ENCODE measurements at regions not wholly inside any gene's neighbourhood (a gene's known extent, or its start where the extent isn't known, plus 50 kb on each side); places are given as distances from the start of the nearest gene placed in this dataset.

DNA sequence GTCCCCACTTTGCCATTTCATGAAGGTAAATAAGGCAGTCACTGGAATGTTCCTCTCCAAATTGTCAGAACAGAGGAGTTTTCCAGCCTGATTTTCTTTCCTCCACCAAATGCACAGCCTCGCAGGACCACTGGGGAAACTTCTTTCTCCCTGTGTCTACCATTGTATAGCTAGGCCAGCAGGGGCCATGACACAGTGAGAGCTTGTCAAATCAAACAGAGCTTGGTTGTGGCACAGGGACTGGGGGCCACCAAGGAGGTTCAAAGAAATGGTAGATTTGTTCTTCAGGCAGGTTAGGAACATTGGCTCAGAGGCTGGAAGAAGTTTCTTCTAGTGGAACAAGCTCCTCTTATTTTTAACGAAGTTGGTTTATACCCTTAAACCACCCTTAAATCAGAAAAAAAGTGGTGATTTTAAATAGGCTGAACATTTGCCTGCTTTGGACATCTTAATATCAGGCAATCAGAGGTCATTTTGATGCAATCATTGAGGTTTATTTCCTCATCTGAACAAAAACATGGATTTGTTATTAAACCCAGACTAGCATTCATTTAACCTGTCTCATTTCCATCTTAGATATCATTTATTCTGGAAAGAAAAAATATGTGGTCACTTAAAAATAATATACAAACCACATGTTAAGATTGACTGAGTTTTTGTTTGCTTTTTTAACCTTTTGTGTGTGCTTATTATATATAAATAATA, 105.6 kb downstream of the GTPBP8 start:
- Histone ChIP-seq H2BK20ac (ENCODE audit: low read length) (no peak overlapping the region), H2BK15ac (ENCODE audit: low read length) (no peak overlapping the region), H2BK12ac (ENCODE audit: low read depth, low read length) (no peak overlapping the region), H3K9ac (replicated peaks in 1 of 4; ENCODE audit: extremely low read depth in 1 of 4, low read depth in 3 of 4, low read length in 3 of 4) (no peak overlapping the region), H3K79me2 (ENCODE audit: control insufficient read depth in 1 of 2, insufficient read depth in 2 of 2, low read length in 2 of 2) (no peaks in the 10 kb centered on the region), H3K56ac (replicated peaks; ENCODE audit: insufficient read length, low read depth, low read length) (no peak overlapping the region), H3K14ac (ENCODE audit: insufficient read length) (no peak overlapping the region), H3K18ac (ENCODE audit: extremely low read depth, low read length) (peak overlapping the region; percentile 11; the same call in 1 of the 2 replicates), H2AK5ac (ENCODE audit: low read depth, low read length) (no peak overlapping the region), H3K4ac (replicated peaks; ENCODE audit: insufficient read length, low read depth, low read length) (no peak overlapping the region), H3K79me1 (ENCODE audit: low read depth, low read length) (no peaks in the 10 kb centered on the region), H2BK5ac (ENCODE audit: low read depth, low read length) (no peak overlapping the region), H4K8ac (ENCODE audit: extremely low read depth, insufficient read depth, low read length) (no peak overlapping the region), H2BK120ac (replicated peaks; ENCODE audit: low read depth, low read length) (no peak overlapping the region), H3K9me3 (ENCODE audit: insufficient read depth in 2 of 2, low read depth in 1 of 2, low read length in 1 of 2) (no peaks in the 10 kb centered on the region), H4K20me1 (replicated peaks in 1 of 2; ENCODE audit: control insufficient read depth in 1 of 2, insufficient read depth in 2 of 2, low read length in 2 of 2) (no peaks in the 10 kb centered on the region), H3K23me2 (ENCODE audit: low read depth, low read length) (no peaks in the 10 kb centered on the region), H3K27ac (ENCODE audit: low read depth, low read length) (no peak overlapping the region), H3K23ac (ENCODE audit: insufficient read length) (no peak overlapping the region), H4K91ac (replicated peaks; ENCODE audit: insufficient read length, low read length) (no peak overlapping the region), H3K36me3 (ENCODE audit: control insufficient read depth in 2 of 4, insufficient read depth in 4 of 4, low read length in 3 of 4) (no peaks in the 10 kb centered on the region), H3K27me3 (replicated peaks in 1 of 4; ENCODE audit: control insufficient read depth in 3 of 4, extremely low read depth in 1 of 4, insufficient read depth in 3 of 4, low read length in 3 of 4) (no peaks in the 10 kb centered on the region), H3K4me3 (ENCODE audit: extremely low read depth in 1 of 4, insufficient read depth in 2 of 4, low read depth in 3 of 4, low read length in 4 of 4) (no peak overlapping the region), H3K4me1 (replicated peaks in 1 of 4; ENCODE audit: control insufficient read depth in 3 of 4, insufficient read depth in 4 of 4, low read length in 3 of 4) (peaks cover 0 to 11% (median 2%) of the 10 kb centered on the region in 4 experiments; a peak in 3 of 7 replicates), H3K4me2 (ENCODE audit: insufficient read depth in 1 of 2, low read depth in 2 of 2, low read length in 2 of 2) (no peak overlapping the region; a peak in 1 of 4 replicates), H4K5ac (ENCODE audit: insufficient read length, low read depth, low read length) (no peak overlapping the region), H2AFZ (ENCODE audit: low read length) (no peak overlapping the region)
- 97% methylated on average over 2 of the region's 2 CpGs; no CpG with 5 or more reads in 1 of the 2 experiments for WGBS, 2 experiments (ENCODE audit: extremely low coverage in 1 of 2, insufficient coverage in 1 of 2, insufficient read length in 1 of 2, insufficient replicate concordance in 2 of 2, low coverage in 1 of 2, low lambda C conversion rate in 2 of 2, missing lambda C conversion rate in 1 of 2)
- CTCF ChIA-PET (ENCODE audit: partially characterized antibody): interaction anchor here (0.7 to 2.7 kb wide), 2 partner anchors 9 to 65 kb away, joined by 3 to 7 read pairs; no protein-coding TSS in a partner anchor
- POLR2A ChIA-PET (ENCODE audit: partially characterized antibody): no interaction called here
- FAIRE-seq: no peak
- DNase-seq (ENCODE audit: low read depth in 1 of 2, low spot score in 2 of 2): no peak
- TF ChIP-seq TAF7 (optimal IDR thresholded peaks at IDR 0.05; ENCODE audit: borderline replicate concordance, low read depth, low read length) (no peak), SRF (IDR thresholded peaks at IDR 0.05; ENCODE audit: low read depth, low read length) (no peak), USF2 (IDR thresholded peaks at IDR 0.05; ENCODE audit: low read length) (no peak), EZH2 (IDR thresholded peaks at IDR 0.05; ENCODE audit: low read depth, low read length, severe bottlenecking) (no peak), SIRT6 (IDR thresholded peaks at IDR 0.05; ENCODE audit: low read length) (no peak)
